ENCODE measurements at regions not wholly inside any gene's neighbourhood (a gene's known extent, or its start where the extent isn't known, plus 50 kb on each side); places are given as distances from the start of the nearest gene placed in this dataset.

DNA sequence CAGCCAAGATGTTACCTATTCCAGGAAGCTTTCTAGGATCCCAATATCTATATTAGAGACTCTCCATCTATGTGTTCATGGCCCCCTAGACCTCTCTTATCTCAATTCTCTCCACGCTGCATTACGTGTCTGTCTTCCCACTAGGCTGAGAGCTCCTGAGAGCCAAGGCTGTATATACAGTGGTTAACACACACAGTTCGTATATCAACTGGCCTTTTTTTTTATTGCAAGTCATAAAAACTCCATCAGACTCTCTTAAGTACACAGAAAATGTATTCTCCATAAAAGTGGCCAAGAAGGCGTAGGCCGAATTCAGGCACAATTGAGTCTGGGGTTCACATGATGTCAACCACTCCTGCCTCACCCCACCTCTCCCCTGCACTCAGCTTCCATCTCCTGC is 115.9 kb downstream of the TRIM29 start:
- Histone ChIP-seq H3K4me1 (ENCODE audit: insufficient read depth) (peaks cover 11% of the 10 kb centered on the region), H3K4me2 (no peak overlapping the region), H3K9me2 (replicated peaks; ENCODE audit: insufficient read depth) (no peaks in the 10 kb centered on the region), H3K4me3 (no peak overlapping the region), H3K27ac (no peak overlapping the region), H3K36me3 (replicated peaks; ENCODE audit: insufficient read depth, low read depth) (no peaks in the 10 kb centered on the region), H3K79me2 (no peaks in the 10 kb centered on the region), H4K20me1 (ENCODE audit: insufficient read depth, poor library complexity, severe bottlenecking) (no peaks in the 10 kb centered on the region), H3K27me3 (no peaks in the 10 kb centered on the region), H3K9me3 (ENCODE audit: low read depth) (no peaks in the 10 kb centered on the region), H2AFZ (no peak overlapping the region)
- DNase-seq (ENCODE audit: low spot score) = peak; percentile 27
- TF ChIP-seq, protein P1, sequence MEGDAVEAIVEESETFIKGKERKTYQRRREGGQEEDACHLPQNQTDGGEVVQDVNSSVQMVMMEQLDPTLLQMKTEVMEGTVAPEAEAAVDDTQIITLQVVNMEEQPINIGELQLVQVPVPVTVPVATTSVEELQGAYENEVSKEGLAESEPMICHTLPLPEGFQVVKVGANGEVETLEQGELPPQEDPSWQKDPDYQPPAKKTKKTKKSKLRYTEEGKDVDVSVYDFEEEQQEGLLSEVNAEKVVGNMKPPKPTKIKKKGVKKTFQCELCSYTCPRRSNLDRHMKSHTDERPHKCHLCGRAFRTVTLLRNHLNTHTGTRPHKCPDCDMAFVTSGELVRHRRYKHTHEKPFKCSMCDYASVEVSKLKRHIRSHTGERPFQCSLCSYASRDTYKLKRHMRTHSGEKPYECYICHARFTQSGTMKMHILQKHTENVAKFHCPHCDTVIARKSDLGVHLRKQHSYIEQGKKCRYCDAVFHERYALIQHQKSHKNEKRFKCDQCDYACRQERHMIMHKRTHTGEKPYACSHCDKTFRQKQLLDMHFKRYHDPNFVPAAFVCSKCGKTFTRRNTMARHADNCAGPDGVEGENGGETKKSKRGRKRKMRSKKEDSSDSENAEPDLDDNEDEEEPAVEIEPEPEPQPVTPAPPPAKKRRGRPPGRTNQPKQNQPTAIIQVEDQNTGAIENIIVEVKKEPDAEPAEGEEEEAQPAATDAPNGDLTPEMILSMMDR (IDR thresholded peaks at IDR 0.05; ENCODE audit: poor library complexity) = no peak
- TF ChIP-seq EZH2 (IDR thresholded peaks at IDR 0.05; ENCODE audit: borderline replicate concordance) (no peak), EZH2phosphoT487 (IDR thresholded peaks at IDR 0.05; ENCODE audit: low read depth, severe bottlenecking, unreplicated experiment) (no peak)
- 52% methylated on average over 5 of the region's 5 CpGs for WGBS (ENCODE audit: low lambda C conversion rate, missing lambda C conversion rate)

DNA sequence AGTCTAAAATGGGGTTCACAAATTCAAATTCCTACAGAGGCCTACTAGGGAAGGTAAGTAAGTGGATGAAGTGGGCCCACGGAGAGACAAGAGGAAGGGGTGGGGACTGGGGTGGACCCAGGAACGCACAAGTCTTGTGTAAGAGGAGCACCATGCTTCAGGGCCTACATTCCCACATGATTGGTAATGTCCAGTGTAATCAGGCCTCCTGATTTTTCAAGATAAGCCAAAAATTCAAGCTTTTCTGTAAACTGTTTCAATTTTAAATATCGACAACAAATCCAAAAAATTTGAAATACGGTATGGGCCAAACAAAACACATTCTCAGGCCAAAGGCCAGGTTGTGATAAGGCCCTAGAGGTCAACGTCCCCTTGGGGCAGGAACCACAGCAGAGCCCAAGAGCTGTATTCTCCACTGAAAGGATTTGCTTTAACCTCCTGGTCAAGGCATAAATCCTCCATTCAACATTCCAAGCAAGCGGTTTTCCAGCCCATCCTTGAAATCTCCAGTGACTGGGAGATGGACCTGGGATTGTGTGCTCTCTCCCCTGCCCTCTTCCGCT is 116.4 kb downstream of the TRIM29 start:
- H3K36me3 ChIP-seq (replicated peaks; ENCODE audit: insufficient read depth, low read depth) = no peaks in the 10 kb centered on the region
- DNase-seq (ENCODE audit: low spot score) = no peak
- H3K9me3 ChIP-seq (ENCODE audit: low read depth) = no peaks in the 10 kb centered on the region
- no peak for TF ChIP-seq EZH2phosphoT487 (IDR thresholded peaks at IDR 0.05; ENCODE audit: low read depth, severe bottlenecking, unreplicated experiment)
- TF ChIP-seq, protein P1 (IDR thresholded peaks at IDR 0.05; ENCODE audit: poor library complexity) = no peak
- no peaks in the 10 kb centered on the region for H3K9me2 ChIP-seq (replicated peaks; ENCODE audit: insufficient read depth)
- H3K27ac ChIP-seq = no peak overlapping the region
- no peak overlapping the region for H3K4me2 ChIP-seq
- whole genome bisulfite sequencing (ENCODE audit: low lambda C conversion rate, missing lambda C conversion rate) = 72% methylated on average over 7 of the region's 7 CpGs
- H3K4me1 ChIP-seq (ENCODE audit: insufficient read depth) = peaks cover 11% of the 10 kb centered on the region
- no peak overlapping the region for H2AFZ ChIP-seq
- no peak overlapping the region for H3K4me3 ChIP-seq
- peaks cover 1% of the 10 kb centered on the region for H3K27me3 ChIP-seq
- no peaks in the 10 kb centered on the region for H3K79me2 ChIP-seq
- H4K20me1 ChIP-seq (ENCODE audit: insufficient read depth, poor library complexity, severe bottlenecking) = no peaks in the 10 kb centered on the region

GRCh38 chr11:120020981-120021380 is 116.9 kb downstream of the TRIM29 start:
- TF ChIP-seq, protein P1 (IDR thresholded peaks at IDR 0.05; ENCODE audit: poor library complexity) = no peak
- no peak for TF ChIP-seq EZH2 (IDR thresholded peaks at IDR 0.05; ENCODE audit: borderline replicate concordance)
- no peak for TF ChIP-seq EZH2phosphoT487 (IDR thresholded peaks at IDR 0.05; ENCODE audit: low read depth, severe bottlenecking, unreplicated experiment)
- Histone ChIP-seq H3K36me3 (replicated peaks; ENCODE audit: insufficient read depth, low read depth) (no peaks in the 10 kb centered on the region), H2AFZ (no peak overlapping the region), H3K9me2 (replicated peaks; ENCODE audit: insufficient read depth) (no peaks in the 10 kb centered on the region), H3K27ac (no peak overlapping the region), H3K27me3 (peaks cover 3% of the 10 kb centered on the region), H3K79me2 (no peaks in the 10 kb centered on the region), H3K4me3 (no peak overlapping the region), H3K4me2 (no peak overlapping the region), H4K20me1 (ENCODE audit: insufficient read depth, poor library complexity, severe bottlenecking) (no peaks in the 10 kb centered on the region), H3K9me3 (ENCODE audit: low read depth) (no peaks in the 10 kb centered on the region), H3K4me1 (ENCODE audit: insufficient read depth) (peaks cover 11% of the 10 kb centered on the region)
- DNase-seq (ENCODE audit: low spot score) = peak; percentile 66
- WGBS (ENCODE audit: low lambda C conversion rate, missing lambda C conversion rate) = 58% methylated on average over 2 of the region's 2 CpGs

DNA sequence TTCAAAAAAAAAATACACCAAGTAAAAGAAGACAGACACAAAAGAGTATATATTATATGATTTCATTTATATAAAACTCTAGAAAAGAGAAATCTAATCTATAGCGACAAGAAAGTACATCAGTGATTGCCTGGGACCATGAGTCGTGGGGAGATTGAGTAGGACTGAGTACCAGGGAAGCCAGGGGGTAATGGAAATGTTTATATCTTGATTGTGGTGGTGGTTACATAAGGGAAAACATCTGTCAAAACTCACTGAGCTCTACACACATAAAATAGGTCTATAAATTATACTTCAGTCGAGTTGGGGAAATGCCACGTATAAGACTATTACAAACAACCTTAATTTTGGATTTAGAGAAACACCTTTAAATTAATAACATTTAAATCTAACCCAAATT is 117.4 kb downstream of the TRIM29 start:
- TF ChIP-seq, protein P1 (IDR thresholded peaks at IDR 0.05; ENCODE audit: poor library complexity) = no peak
- TF ChIP-seq EZH2phosphoT487 (IDR thresholded peaks at IDR 0.05; ENCODE audit: low read depth, severe bottlenecking, unreplicated experiment) = no peak
- TF ChIP-seq EZH2 (IDR thresholded peaks at IDR 0.05; ENCODE audit: borderline replicate concordance) = no peak
- Histone ChIP-seq H3K4me1 (ENCODE audit: insufficient read depth) (peaks cover 11% of the 10 kb centered on the region), H3K9me2 (replicated peaks; ENCODE audit: insufficient read depth) (no peaks in the 10 kb centered on the region), H3K79me2 (no peaks in the 10 kb centered on the region), H3K27me3 (peaks cover 3% of the 10 kb centered on the region), H2AFZ (no peak overlapping the region), H3K4me2 (no peak overlapping the region), H3K27ac (no peak overlapping the region), H3K4me3 (no peak overlapping the region), H3K36me3 (replicated peaks; ENCODE audit: insufficient read depth, low read depth) (no peaks in the 10 kb centered on the region), H3K9me3 (ENCODE audit: low read depth) (no peaks in the 10 kb centered on the region), H4K20me1 (ENCODE audit: insufficient read depth, poor library complexity, severe bottlenecking) (no peaks in the 10 kb centered on the region)
- 48% methylated on average over 4 of the region's 4 CpGs for WGBS (ENCODE audit: low lambda C conversion rate, missing lambda C conversion rate)
- no peak for DNase-seq (ENCODE audit: low spot score)

Measured in hepatocyte (in vitro differentiated cells).